SK-N-MC (cell line): ENCODE measurements at regions not wholly inside any gene's neighbourhood (a gene's known extent, or its start where the extent isn't known, plus 50 kb on each side); places are given as distances from the start of the nearest gene placed in this dataset.
"Not testable (repeated sequence)": the region's sequence is repeated elsewhere in the genome, so short reads cannot be mapped to it uniquely, and the experiment has no call there.

ENCODE experiments used
- EZH2 ChIP-seq: fragments of 200-600 bp; sonication (generic); IDR thresholded peaks from one replicate; pipeline ENCODE4 v1.6.1; 2017; ENCODE audit warnings: antibody characterized with exemption
- POLR2AphosphoS5 ChIP-seq: IDR thresholded peaks from 2 replicates; pipeline ENCODE4 v1.6.1; 2012; ENCODE audit warnings: mild to moderate bottlenecking, low read depth, low read length, borderline replicate concordance

GRCh38 chr17:56731096-56731495, 102.6 kb downstream of the C17orf67 start:
- not testable (repeated sequence) for TF ChIP-seq EZH2, POLR2AphosphoS5
